SU-DHL-6 (cell line): ENCODE measurements at regions not wholly inside any gene's neighbourhood (a gene's known extent, or its start where the extent isn't known, plus 50 kb on each side); places are given as distances from the start of the nearest gene placed in this dataset.

Source experiments
- CTCF ChIP-seq: fragments of 200-600 bp; sonication (generic); IDR thresholded peaks from one replicate; pipeline ENCODE4 v1.5.1; 2017; ENCODE audit warnings: antibody characterized with exemption, mild to moderate bottlenecking, low read length, moderate library complexity; ENCODE audit not compliant: insufficient read depth, poor library complexity, severe bottlenecking
- EZH2phosphoT487 ChIP-seq: fragments of 200-600 bp; sonication (generic), shearing (Covaris generic); conservative IDR thresholded peaks from 2 replicates; pipeline ENCODE4 v1.6.1; 2018; ENCODE audit warnings: mild to moderate bottlenecking, antibody characterized with exemption, low read length, moderate library complexity, mixed read lengths

- TF ChIP-seq CTCF (no peak), EZH2phosphoT487 (no peak)
These were observed 166.5 kb downstream of the GABRG1 start for GRCh38 chr4:45957353-45957752.
